ENCODE measurements at regions not wholly inside any gene's neighbourhood (a gene's known extent, or its start where the extent isn't known, plus 50 kb on each side); places are given as distances from the start of the nearest gene placed in this dataset.

DNA sequence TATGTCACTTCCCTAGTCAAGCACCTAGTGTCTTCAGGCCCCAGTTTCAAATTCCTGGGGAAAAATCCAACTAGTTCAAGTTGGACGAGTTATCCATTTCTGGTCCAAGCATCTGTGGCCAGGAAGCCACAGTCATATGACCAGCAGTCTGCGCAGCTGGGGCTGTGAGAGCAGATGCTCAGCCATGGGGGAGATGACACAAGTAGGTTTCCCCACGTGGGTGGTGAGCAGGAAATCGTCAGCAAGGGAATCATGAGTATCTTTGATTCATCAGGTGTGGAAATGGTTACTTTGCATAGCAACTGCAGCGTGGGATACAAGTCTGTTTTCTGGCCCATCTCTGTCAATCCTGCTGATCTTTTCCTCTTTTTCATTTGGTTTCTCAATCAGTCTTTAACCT is 185.3 kb downstream of the C11orf91 start:
- peak in 2 of 4 donors; percentile 78 to 87 for ATAC-seq
- Histone ChIP-seq H3K27me3 (peaks cover 0 to 10% (median 0%) of the 10 kb centered on the region in 9 donors), H3K36me3 (no peaks in the 10 kb centered on the region), H3K9me3 (no peaks in the 10 kb centered on the region), H3K4me1 (no peaks in the 10 kb centered on the region), H3K27ac (peak overlapping the region in 1 of 12 donors; percentile 19), H3K4me3 (no peak overlapping the region)
- TF ChIP-seq, protein P1, sequence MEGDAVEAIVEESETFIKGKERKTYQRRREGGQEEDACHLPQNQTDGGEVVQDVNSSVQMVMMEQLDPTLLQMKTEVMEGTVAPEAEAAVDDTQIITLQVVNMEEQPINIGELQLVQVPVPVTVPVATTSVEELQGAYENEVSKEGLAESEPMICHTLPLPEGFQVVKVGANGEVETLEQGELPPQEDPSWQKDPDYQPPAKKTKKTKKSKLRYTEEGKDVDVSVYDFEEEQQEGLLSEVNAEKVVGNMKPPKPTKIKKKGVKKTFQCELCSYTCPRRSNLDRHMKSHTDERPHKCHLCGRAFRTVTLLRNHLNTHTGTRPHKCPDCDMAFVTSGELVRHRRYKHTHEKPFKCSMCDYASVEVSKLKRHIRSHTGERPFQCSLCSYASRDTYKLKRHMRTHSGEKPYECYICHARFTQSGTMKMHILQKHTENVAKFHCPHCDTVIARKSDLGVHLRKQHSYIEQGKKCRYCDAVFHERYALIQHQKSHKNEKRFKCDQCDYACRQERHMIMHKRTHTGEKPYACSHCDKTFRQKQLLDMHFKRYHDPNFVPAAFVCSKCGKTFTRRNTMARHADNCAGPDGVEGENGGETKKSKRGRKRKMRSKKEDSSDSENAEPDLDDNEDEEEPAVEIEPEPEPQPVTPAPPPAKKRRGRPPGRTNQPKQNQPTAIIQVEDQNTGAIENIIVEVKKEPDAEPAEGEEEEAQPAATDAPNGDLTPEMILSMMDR (IDR thresholded peaks at IDR 0.05): no peak
- TF ChIP-seq POLR2A (IDR thresholded peaks at IDR 0.05): no peak
- intact Hi-C loops (cut with DNase I): no loop called here
- DNase-seq: peak in 3 of 5 donors; percentile 35 to 46 (median 46)
- 31 to 50% (median 40%) methylated on average over 5 of the region's 5 CpGs for WGBS, 4 donors

DNA sequence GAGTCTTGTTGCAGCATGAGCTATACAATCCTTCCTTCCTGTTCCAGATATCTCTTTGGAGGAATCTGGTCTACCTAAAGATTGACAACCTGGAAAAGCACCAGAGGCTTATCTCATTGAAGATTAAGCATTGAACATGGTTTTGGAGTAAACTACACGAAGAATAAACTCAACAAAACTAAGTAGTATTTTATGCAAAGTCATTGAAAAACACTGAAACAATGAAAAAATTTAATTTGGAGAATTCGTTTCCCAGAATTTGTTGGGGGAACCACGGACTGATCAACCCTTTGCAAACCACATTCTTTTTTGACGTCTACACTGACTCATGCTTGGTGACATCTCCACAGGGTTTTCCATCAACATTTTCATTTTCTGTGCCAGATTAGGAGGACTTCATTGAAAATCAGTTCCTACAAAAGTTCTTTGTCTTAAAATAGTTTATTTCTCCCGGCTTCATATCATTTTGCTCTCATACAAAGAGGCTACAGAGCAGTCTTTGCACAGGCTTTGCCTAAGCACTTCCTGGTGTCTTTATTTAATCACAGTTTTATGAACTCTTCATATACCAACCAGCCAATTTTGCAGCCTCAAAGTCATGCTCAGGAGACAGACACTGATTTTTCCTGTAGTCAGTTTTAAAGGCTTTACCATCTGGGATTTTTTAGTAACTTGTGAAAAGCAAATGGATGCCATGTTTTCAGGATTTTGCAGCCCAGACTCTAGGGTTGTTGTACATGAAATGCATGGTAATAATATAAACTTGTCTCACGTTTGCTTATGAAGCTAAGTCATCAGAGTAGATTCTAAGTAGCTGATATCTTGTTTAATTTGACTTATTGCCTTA is 186.3 kb downstream of the C11orf91 start:
- DNase-seq: no peak
- H3K4me3 ChIP-seq: no peak overlapping the region
- no peaks in the 10 kb centered on the region for H3K9me3 ChIP-seq
- no peaks in the 10 kb centered on the region for H3K4me1 ChIP-seq
- TF ChIP-seq, protein P1 (IDR thresholded peaks at IDR 0.05): no peak
- no peak for TF ChIP-seq POLR2A (IDR thresholded peaks at IDR 0.05)
- no peaks in the 10 kb centered on the region for H3K36me3 ChIP-seq
- no peak overlapping the region for H3K27ac ChIP-seq
- intact Hi-C loops (cut with DNase I): no loop called here
- 74 to 81% (median 78%) methylated on average over 6 of the region's 6 CpGs for WGBS, 4 donors
- H3K27me3 ChIP-seq: peaks cover 0 to 10% (median 0%) of the 10 kb centered on the region in 9 donors
- ATAC-seq: no peak

DNA sequence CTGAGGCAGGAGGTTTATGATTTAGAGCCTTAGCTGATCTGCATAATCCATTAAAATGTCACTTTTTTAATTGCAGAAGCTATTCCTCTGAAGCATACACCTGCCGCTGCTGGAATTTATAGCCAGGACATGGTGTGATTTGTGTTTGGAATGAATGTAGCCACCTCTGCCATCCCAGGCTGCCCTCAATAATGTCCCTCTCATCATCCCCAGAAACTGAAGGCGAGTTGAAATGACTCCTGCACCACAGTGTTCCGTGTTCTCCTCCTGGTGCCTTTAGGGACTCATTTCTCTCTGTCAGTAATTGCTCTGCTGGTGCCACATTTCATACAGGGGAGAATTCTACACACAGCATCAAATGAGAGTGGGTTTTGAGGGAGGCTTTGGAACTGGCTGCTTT is 191.0 kb downstream of the C11orf91 start:
- ATAC-seq (no peak), DNase-seq (no peak)
- no peaks in the 10 kb centered on the region for H3K4me1 ChIP-seq
- TF ChIP-seq POLR2A (IDR thresholded peaks at IDR 0.05): no peak
- TF ChIP-seq, protein P1 (IDR thresholded peaks at IDR 0.05): no peak
- H3K9me3 ChIP-seq: no peaks in the 10 kb centered on the region
- intact Hi-C loops (cut with DNase I): no loop called here
- no peaks in the 10 kb centered on the region for H3K36me3 ChIP-seq
- H3K4me3 ChIP-seq: no peak overlapping the region
- peaks cover 0 to 10% (median 0%) of the 10 kb centered on the region in 9 donors for H3K27me3 ChIP-seq
- WGBS, 4 donors: 76 to 98% (median 87%) methylated on average over 3 of the region's 3 CpGs
- H3K27ac ChIP-seq: no peak overlapping the region

DNA sequence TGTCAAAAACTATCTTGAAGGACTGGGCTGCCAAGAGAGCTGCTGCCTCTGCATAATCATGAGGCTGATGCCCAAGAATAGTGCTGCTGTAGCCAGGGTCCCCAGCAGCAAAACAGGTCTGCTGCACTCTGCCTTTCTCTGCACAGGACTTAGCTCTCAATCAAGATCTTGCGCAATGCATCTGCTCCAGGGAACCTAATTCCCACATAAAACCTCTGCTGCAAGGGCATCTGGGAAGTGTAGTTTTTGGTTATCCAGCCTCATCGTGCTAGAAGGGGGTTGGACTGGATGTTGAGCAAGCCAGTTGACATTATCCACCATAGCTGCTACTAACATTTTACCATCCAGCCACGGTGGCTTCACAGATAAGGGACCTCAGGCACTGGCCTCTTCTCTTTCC is 192.7 kb downstream of the C11orf91 start:
- WGBS, 4 donors: 43 to 53% (median 49%) methylated on average over 3 of the region's 3 CpGs
- ATAC-seq: no peak
- Histone ChIP-seq H3K4me3 (no peak overlapping the region), H3K9me3 (no peaks in the 10 kb centered on the region), H3K36me3 (no peaks in the 10 kb centered on the region), H3K27ac (no peak overlapping the region), H3K27me3 (peaks cover 0 to 2% (median 0%) of the 10 kb centered on the region in 9 donors), H3K4me1 (no peaks in the 10 kb centered on the region)
- TF ChIP-seq, protein P1 (IDR thresholded peaks at IDR 0.05): no peak
- no peak for TF ChIP-seq POLR2A (IDR thresholded peaks at IDR 0.05)
- DNase-seq: no peak
- intact Hi-C loops (cut with DNase I): no loop called here

All from heart left ventricle (tissue), 16 donors.